Loucy (cell line): ENCODE measurements at regions not wholly inside any gene's neighbourhood (a gene's known extent, or its start where the extent isn't known, plus 50 kb on each side); places are given as distances from the start of the nearest gene placed in this dataset.

Source experiments
- H2AFZ ChIP-seq: fragments of 200-600 bp; sonication (generic); 2 replicates; pipeline ENCODE4 v1.6.0; 2016; ENCODE audit warnings: antibody characterized with exemption, mild to moderate bottlenecking, low read length, moderate library complexity
- H3F3A ChIP-seq: fragments of 200-600 bp; 2 replicates; pipeline ENCODE4 v1.6.0; 2016; ENCODE audit warnings: antibody characterized with exemption, low read depth, mild to moderate bottlenecking
- H3K27me3 ChIP-seq: fragments of 200-600 bp; sonication (generic); 2 replicates; pipeline ENCODE4 v1.6.1; 2014; ENCODE audit warnings: low read length, mild to moderate bottlenecking; ENCODE audit not compliant: insufficient read depth, poor library complexity, severe bottlenecking
- H3K36me3 ChIP-seq: fragments of 200-600 bp; sonication (generic); 2 replicates; pipeline ENCODE4 v1.6.1; 2016; ENCODE audit warnings: low read length; ENCODE audit not compliant: insufficient read depth
- H3K4me1 ChIP-seq: fragments of 200-600 bp; sonication (generic); 2 replicates; pipeline ENCODE4 v1.5.1; 2014; ENCODE audit warnings: low read length, mild to moderate bottlenecking; ENCODE audit not compliant: insufficient read depth, poor library complexity, severe bottlenecking
- H3K4me2 ChIP-seq: fragments of 200-600 bp; sonication (generic); 2 replicates; pipeline ENCODE4 v1.6.0; 2014; ENCODE audit warnings: antibody characterized with exemption, low read length, low read depth, mild to moderate bottlenecking; ENCODE audit not compliant: poor library complexity, severe bottlenecking
- H3K4me3 ChIP-seq: fragments of 200-600 bp; sonication (generic); 2 replicates; pipeline ENCODE4 v1.5.1; 2014; ENCODE audit warnings: low read length, mild to moderate bottlenecking, mixed read lengths; ENCODE audit not compliant: poor library complexity, severe bottlenecking
- H3K79me2 ChIP-seq: fragments of 200-600 bp; sonication (generic); 2 replicates; pipeline ENCODE4 v1.6.1; 2014; ENCODE audit warnings: low read length; ENCODE audit not compliant: insufficient read depth
- H3K9ac ChIP-seq: fragments of 200-600 bp; sonication (generic); 2 replicates; pipeline ENCODE4 v1.6.0; 2014; ENCODE audit warnings: mild to moderate bottlenecking, low read depth, low read length, moderate library complexity; ENCODE audit not compliant: poor library complexity, severe bottlenecking
- H3K9me2 ChIP-seq: fragments of 200-600 bp; sonication (generic); replicated peaks from 2 replicates; pipeline ENCODE4 v1.6.1; 2016; ENCODE audit warnings: low read depth, low read length, mixed read lengths
- H3K9me3 ChIP-seq: fragments of 200-600 bp; sonication (generic); 2 replicates; pipeline ENCODE4 v1.6.1; 2014; ENCODE audit warnings: mild to moderate bottlenecking, antibody characterized with exemption, low read length, low read depth; ENCODE audit not compliant: insufficient read depth
- H4K20me1 ChIP-seq: fragments of 200-600 bp; sonication (generic); 2 replicates; pipeline ENCODE4 v1.6.0; 2014; ENCODE audit warnings: antibody characterized with exemption, low read length, mild to moderate bottlenecking; ENCODE audit not compliant: insufficient read depth, poor library complexity, severe bottlenecking
- CTCF ChIP-seq: fragments of 200-600 bp; sonication (generic); conservative IDR thresholded peaks from 2 replicates; pipeline ENCODE4 v1.5.1; 2014; ENCODE audit warnings: mild to moderate bottlenecking, antibody characterized with exemption, low read length
- EZH2phosphoT487 ChIP-seq: fragments of 200-600 bp; IDR thresholded peaks from 2 replicates; pipeline ENCODE4 v1.6.1; 2018; ENCODE audit warnings: antibody characterized with exemption, mild to moderate bottlenecking, moderate library complexity, borderline replicate concordance

GRCh38 chr3:10763817-10764258 is 52.2 kb upstream of the SLC6A11 start:
- no peaks in the 10 kb centered on the region for H3K4me1 ChIP-seq
- no peaks in the 10 kb centered on the region for H3F3A ChIP-seq
- no peak overlapping the region for H3K4me2 ChIP-seq
- H3K36me3 ChIP-seq, result no peaks in the 10 kb centered on the region
- no peaks in the 10 kb centered on the region for H4K20me1 ChIP-seq
- H3K27me3 ChIP-seq, result no peaks in the 10 kb centered on the region
- H3K9me3 ChIP-seq, result no peaks in the 10 kb centered on the region
- TF ChIP-seq EZH2phosphoT487, result no peak
- TF ChIP-seq CTCF, result no peak
- no peaks in the 10 kb centered on the region for H3K79me2 ChIP-seq
- no peak overlapping the region for H3K9ac ChIP-seq
- H3K9me2 ChIP-seq, result no peaks in the 10 kb centered on the region
- no peak overlapping the region for H2AFZ ChIP-seq
- no peak overlapping the region for H3K4me3 ChIP-seq

GRCh38 chr3:10764259-10765051 is 51.6 kb upstream of the SLC6A11 start:
- H3F3A ChIP-seq, result no peaks in the 10 kb centered on the region
- no peak overlapping the region for H3K4me3 ChIP-seq
- H3K27me3 ChIP-seq, result no peaks in the 10 kb centered on the region
- H3K36me3 ChIP-seq, result no peaks in the 10 kb centered on the region
- H3K9ac ChIP-seq, result no peak overlapping the region
- H3K4me2 ChIP-seq, result no peak overlapping the region
- H4K20me1 ChIP-seq, result no peaks in the 10 kb centered on the region
- H3K9me3 ChIP-seq, result no peaks in the 10 kb centered on the region
- no peaks in the 10 kb centered on the region for H3K9me2 ChIP-seq
- no peaks in the 10 kb centered on the region for H3K4me1 ChIP-seq
- no peak overlapping the region for H2AFZ ChIP-seq
- H3K79me2 ChIP-seq, result no peaks in the 10 kb centered on the region
- TF ChIP-seq CTCF, result no peak
- TF ChIP-seq EZH2phosphoT487, result no peak

GRCh38 chr3:10766049-10766705 is 49.9 kb upstream of the SLC6A11 start:
- Histone ChIP-seq H3K4me3 (no peak overlapping the region), H3K9me2 (no peaks in the 10 kb centered on the region), H3K9me3 (no peaks in the 10 kb centered on the region), H3K27me3 (no peaks in the 10 kb centered on the region), H3K4me1 (no peaks in the 10 kb centered on the region), H3K36me3 (no peaks in the 10 kb centered on the region), H3F3A (no peaks in the 10 kb centered on the region), H3K4me2 (no peak overlapping the region), H3K79me2 (no peaks in the 10 kb centered on the region), H4K20me1 (no peaks in the 10 kb centered on the region), H2AFZ (no peak overlapping the region), H3K9ac (no peak overlapping the region)
- no peak for TF ChIP-seq CTCF
- TF ChIP-seq EZH2phosphoT487, result no peak
